ENCODE measurements at regions not wholly inside any gene's neighbourhood (a gene's known extent, or its start where the extent isn't known, plus 50 kb on each side); places are given as distances from the start of the nearest gene placed in this dataset.

DNA sequence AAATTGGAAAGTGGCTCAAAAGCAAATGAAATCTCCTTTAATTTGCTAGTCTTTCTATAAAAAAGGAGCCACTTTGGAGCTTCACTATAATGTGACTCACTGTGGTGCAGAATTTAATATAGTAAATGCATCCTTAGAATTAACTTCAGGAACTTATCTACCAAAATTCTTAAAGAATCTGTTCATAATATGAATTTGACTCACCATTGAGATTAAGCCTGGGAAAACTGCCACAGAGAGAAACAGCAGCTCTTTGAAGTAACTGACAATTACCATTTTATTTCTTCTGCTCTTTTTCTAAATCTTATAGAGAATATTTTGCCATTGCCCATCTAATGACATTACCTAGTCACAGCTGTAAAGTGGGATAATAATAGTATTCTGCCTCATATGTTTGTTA, 211.9 kb upstream of the CDH6 start:
- ATAC-seq: no peak
- no peak for DNase-seq
- intact Hi-C loops (cut with DNase I): no loop called here

DNA sequence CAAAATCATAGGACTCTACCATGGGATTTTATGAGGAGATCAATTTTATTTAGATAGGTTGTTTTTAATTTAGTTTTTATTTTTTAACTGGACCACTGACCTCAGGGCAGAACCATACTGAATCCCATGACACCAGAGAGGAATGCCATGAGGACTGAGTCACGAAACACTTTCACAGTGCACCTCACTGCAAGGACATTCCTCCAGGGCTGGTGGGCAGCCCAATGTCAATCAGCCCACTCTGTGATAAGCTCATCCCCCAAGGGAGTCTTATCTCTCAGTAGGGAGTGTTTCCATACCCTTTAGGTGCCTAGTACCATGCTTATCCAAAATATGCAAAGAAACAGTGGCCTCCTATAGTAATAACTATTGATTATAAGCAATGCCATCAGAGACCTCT, 224.5 kb upstream of the CDH6 start:
- intact Hi-C loops (cut with DNase I): no loop called here
- no peak for DNase-seq
- no peak for ATAC-seq

DNA sequence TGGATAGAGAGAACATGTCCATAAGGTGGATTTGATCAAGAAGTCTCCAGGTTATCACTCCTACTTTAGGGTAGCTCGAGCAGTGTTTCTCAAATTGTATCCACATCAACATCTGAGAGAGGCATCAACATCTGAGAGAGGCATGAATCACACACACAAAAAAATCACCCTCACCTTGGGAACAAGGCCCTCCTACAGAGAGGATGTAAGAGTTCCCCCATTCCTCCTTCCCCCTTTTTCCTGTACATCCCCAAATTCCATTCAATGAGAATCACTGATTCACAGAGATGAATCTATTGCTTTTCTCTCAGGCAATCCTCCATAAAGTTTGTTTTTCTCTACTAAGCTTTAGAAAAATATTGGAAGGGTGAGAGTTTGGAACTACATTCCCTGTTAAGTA, 233.4 kb upstream of the CDH6 start:
- intact Hi-C loops (cut with DNase I): no loop called here
- ATAC-seq (no peak), DNase-seq (no peak)

DNA sequence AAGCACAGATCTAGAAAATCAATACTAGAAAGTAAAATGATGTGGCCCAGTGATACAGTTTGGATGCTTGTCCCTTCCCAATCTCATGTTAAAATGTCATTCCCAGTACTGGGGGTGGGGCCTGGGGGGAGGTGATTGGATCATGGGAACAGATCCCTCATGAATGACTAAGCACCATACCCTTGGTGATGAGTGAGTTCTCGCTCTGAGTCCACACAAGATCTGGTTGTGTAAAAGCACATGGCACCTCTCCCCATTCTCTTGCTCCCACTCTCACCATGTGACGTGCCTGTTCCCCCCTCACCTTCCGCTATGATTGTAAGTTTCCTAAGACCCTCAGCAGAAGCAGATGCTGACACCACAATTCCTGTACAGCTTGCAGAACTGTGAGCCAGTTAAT, 234.2 kb upstream of the CDH6 start:
- DNase-seq (no peak), ATAC-seq (no peak)
- intact Hi-C loops (cut with DNase I): no loop called here

DNA sequence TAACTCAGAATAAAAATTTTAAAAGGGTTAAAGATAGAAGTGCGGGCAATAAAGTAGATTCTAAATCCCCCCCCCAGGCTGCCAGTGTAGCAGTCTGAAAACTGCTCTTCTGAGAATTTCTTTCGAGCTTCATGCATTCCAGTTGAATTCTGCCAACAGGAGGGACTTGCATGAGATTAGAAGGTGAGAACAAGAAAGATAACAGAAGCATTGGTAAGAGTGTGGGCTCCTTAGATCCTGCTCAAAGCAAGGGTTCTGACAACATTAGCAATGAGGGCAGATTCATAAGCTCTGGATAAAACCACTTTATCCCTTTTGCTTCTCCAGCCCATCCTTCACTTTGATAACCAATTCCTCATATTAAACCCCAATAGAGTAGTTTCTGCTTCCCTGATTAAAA, 235.9 kb upstream of the CDH6 start:
- no peak for DNase-seq
- intact Hi-C loops (cut with DNase I): no loop called here
- peak in 1 of 2 donors; percentile 19 for ATAC-seq

DNA sequence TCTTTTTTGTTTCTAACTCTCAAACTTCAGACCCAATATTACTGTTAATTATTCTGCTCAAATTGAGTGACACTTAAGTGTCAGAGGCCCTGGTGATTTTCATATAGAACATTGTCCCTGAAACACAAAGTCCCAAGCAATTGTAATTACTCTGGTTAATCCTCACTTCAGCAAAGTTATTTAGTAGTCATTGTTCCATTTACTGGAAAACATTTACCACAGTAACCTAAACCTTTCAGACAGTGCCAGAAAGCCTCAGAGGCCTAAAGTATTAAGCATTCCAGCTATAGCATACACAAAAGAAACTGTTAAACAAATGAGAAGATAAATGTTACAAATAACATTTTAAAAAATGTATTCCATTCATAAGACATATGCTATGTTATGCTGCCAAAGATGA, 237.2 kb upstream of the CDH6 start:
- ATAC-seq (no peak), DNase-seq (no peak)
- intact Hi-C loops (cut with DNase I): no loop called here

DNA sequence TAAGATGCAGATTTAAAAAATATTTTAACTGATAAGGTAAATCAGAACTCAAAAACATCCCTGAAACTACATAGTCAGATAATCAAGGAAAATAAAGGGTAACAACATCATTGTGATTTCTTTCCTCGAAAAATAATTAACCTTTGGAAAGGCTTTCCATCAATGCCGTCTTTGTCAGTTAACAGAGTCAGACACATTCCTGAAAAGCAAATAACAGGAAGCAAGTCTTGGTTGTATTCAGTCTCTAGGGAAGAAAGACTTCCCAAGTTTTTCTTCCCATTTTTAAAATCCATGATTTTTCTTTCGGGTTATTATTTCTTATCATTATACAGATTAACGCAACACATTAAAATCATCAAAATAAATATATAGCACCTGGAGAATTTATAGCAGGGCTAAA, 256.4 kb upstream of the CDH6 start:
- ATAC-seq: no peak

DNA sequence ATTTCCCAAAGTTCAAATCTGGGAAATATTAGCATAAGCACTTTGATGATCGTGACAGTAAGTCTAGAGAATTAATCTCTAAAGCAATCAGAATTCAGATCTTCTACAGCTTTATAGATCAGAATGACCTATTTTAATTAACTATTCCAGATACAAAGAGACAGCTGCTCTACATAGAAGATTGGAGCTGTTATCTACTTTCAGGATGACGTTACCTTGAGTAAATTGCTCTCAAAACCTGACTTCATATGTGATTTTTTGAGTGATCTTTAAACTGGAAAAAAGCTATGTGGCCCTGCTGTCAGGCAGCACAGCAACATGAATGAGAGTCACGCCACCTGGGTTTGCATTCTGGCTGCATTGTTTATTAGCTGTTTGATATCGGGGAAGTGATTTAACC, 259.9 kb upstream of the CDH6 start:
- ATAC-seq: no peak
- intact Hi-C loops (cut with DNase I): no loop called here
- DNase-seq: no peak

More for the DNA sequence above, 256.4 kb upstream of the CDH6 start:
- intact Hi-C loops (cut with DNase I): no loop called here
- DNase-seq: no peak

DNA sequence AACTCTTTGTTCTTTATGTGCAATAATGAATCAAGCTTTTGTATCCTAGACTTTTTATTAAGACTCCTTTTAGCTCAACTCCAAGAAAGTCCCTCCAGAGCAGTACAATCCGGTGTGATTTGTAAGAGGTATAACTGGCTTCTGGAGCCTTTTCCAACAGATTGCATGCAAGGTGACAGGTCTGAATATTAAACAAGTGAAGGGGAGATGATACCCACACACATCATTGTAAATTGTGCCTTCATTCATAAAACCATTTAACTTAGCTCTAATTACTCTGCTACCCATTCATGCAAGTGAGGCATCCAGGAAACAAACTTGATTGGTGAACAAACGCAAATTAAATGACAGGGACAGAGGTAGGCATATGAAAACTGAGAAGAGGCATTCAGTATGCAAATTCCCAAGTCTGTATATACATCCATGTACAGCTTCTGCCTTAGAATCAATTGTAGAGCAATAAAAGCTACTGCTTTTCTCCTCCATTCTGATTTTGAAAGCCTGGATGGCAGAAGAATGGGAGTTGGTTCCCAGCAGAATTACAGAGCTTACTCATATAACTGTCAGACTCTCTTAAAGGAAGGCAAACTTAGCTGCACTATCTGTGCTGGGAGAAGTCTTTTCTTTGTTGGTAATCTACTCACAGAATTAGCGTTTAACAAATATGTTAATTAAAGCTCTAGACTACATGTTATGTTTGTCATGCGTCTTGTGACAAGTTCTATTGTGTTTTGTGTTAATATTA, 261.0 kb upstream of the CDH6 start:
- intact Hi-C loops (cut with DNase I): no loop called here
- DNase-seq (no peak), ATAC-seq (no peak)

DNA sequence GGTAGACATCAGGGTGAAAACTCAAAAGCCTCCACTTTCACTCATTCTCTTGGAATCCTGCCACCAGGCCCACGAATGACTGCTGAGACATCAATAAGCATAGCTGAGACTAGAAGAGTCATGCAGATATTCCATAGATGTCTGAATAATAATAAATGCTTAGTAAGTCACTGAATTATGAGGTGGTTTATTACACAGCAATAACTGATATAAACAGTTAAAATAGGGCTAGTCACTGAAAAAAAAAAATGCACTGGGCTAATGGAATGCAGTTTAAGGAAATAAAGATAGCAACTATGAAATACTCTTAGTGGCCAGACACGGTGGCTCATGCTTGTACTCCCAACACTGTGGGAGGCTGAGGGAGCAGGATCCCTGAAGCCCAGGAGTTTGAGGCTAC, 262.8 kb upstream of the CDH6 start:
- intact Hi-C loops (cut with DNase I): no loop called here
- no peak for DNase-seq
- ATAC-seq: no peak

DNA sequence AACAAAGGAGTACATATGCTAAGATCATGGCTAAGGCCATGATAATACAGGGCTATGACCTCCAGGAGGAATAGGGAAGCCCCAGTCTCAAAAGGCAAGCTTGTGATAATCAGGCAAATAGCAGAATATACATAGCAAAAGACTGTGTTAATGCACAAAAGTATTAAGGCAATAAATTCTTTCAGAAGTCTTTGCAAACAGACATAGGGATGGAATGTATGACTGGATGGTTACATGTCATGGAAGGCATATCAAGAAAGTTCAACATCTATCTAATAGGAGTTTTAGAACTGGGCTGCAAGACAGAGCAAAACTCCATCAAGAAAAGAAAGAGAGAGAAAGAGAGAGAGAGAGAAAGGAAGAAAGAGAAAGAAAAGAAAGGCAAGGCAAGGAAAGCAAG, 264.5 kb upstream of the CDH6 start:
- intact Hi-C loops (cut with DNase I): no loop called here

DNA sequence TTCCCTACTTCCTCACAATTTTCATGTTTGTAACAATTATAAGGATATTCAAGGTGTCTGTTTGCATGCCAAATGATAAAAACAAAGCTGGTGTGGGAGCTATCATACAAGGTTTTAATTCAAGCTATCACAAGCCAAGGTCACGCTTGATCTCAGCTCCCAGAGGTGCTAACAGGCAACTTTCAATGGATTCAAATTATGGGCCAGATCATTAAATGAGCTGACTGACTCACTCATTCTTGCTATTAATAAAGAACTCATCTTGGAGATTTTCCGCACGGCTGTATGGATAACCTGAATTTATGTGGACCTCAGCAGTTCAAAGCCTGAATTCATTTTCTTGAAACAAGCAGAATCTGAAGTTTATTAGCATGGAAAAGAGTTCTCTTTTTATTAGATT, 267.3 kb upstream of the CDH6 start:
- intact Hi-C loops (cut with DNase I): no loop called here
- ATAC-seq (no peak), DNase-seq (no peak)

More for the DNA sequence above, 264.5 kb upstream of the CDH6 start:
- no peak for ATAC-seq
- no peak for DNase-seq

DNA sequence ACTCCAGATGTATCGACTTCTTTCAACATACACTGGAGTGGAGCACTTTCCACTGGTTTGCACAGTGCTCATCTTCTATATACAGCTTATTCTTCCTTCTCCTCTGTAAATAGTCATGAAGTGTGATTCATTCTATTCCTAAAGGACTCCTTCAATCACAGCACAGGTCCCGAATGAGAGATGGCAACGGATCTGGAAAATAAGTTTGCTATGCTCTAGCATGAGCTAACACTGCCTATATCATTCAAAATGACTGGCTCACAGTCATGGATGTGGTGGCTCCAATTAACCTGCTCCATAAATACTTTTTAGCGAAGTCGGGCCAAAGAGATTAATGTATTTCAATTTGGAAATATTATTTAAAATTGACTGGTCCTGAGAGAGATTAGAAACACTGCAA, 272.1 kb upstream of the CDH6 start:
- DNase-seq (no peak), ATAC-seq (no peak)
- intact Hi-C loops (cut with DNase I): no loop called here

DNA sequence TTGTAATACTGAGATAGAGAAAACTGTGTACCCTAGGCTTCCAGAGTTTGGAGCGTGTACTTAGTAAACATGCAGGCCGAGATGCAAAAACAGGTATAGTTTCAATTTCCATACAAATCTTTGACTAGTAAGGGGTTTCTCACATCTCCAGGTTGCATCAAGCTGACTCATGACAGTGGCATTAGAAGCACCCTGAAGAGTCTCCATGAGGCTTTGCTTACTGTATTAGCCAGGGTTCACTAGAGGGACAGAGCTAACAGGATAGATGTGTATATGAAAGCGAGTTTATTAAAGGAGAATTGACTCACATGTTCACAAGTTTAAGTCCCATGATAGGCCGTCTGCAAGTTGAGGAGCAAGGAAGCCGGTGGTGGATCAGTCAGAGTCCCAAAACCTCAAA, 275.3 kb upstream of the CDH6 start:
- intact Hi-C loops (cut with DNase I): no loop called here
- DNase-seq (no peak), ATAC-seq (no peak)

DNA sequence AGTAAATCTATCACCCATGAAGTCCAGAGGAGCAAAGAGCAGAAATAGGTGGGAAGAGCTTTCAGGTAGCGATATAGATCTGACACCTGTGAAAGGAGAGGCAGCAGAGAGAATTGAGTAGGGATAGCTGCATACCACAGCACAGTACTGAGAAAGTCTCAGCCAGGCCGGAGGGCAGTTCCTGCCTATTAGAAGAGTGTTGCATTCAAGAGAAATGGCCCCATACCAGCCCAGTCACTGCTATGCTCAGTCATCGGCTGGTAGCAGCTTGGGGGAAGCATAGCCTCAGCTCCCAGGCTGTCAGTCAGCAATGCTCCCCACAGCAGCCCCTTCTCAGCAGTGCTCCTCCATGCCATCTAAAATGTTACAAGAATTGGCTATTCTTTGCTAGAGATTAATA, 285.1 kb upstream of the CDH6 start:
- intact Hi-C loops (cut with DNase I): no loop called here
- no peak for ATAC-seq
- DNase-seq: no peak

DNA sequence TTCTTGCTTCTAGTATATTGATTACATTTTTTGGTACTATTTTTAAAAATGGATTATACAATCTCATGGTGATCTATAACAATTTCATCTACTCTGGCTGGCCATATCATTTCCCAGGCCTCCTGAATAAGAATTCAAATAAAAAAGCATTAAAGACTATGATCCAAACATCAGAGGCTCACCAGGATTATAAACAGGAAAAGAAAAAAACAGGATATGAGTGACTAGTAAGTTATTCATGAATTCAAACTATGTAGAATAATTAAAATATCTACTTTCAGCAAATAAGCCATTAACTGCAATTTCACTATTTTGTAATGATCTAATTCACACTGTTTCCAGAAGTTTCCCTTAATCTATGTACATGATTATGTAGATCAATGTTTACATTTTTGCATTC, 293.1 kb upstream of the CDH6 start:
- DNase-seq (no peak), ATAC-seq (no peak)
- intact Hi-C loops (cut with DNase I): no loop called here

DNA sequence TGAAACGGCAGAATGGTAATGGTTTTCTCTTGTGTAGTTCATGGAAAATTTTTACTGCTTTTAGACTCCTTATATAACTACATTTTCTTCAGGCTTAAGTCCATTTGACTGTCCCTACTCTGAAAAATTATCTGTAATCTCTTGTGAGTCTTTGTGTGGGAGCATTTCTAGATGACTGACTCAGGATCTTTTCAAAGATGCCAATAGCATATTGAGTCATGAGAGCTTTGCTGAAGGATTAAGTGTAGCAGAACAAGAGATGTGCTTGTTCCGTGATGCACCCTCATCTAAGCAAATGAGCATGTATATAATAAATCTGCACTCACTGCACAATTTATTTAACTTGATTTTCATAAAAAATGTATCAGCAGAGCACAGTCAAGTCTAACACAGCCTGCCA, 298.7 kb upstream of the CDH6 start:
- no peak for DNase-seq
- intact Hi-C loops (cut with DNase I): no loop called here
- no peak for ATAC-seq

DNA sequence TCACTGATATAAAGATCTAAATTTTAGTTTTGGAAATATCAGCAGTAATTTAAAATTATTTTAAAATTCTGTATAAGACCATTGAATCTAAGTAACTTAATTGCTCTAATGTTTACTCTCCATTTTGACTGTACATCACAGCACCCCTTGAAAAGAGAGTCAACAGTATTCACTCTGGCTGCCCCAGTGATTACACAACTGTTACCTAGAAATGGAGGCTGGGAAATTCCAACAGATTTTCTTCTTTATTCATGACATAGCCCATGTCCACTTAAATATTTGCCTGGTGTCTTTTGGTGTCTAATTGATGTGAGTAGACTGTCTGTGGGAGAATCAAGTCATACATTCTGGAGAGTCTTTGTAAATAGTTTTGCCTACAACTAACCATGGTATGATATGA, 301.8 kb upstream of the CDH6 start:
- intact Hi-C loops (cut with DNase I): no loop called here
- ATAC-seq (no peak), DNase-seq (no peak)

DNA sequence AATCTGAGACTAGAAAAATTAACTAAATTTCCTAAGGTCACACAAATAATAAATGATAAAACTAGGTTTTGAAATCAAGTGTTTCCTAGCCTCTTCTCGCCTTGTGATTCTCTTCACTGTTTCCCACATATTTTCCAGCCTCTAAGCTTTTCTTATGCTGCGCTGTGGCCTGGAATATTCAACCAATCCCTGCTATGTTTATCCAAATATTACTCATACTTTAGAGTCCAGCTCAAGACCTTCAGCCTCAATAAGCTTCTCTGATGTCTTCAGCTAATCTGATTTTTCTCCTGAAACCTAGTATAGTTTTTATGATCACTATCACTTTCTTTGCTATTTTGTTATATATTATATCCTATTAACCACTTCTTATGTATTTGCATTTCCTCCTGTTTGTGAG, 303.1 kb upstream of the CDH6 start:
- intact Hi-C loops (cut with DNase I): no loop called here
- DNase-seq: no peak
- no peak for ATAC-seq

DNA sequence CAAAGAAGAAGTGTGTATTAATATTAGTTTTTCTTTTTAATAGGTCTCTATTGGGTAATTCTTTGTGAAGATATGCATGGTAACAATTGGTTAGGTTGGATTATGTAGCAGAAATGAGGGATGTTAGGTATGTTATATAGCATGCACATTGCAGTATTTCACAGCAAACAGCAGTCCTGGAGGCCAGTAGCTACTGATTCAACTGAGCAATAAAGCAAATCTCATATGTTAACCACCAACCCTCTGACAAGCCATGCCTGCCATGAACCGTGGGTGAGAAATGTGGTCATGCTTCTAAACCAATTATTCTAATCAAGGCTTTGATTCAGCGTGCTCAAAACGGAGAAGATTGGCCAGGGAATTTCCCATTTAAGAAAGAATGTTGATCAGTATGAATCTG, 313.0 kb upstream of the CDH6 start:
- DNase-seq (no peak), ATAC-seq (no peak)
- intact Hi-C loops (cut with DNase I): no loop called here

DNA sequence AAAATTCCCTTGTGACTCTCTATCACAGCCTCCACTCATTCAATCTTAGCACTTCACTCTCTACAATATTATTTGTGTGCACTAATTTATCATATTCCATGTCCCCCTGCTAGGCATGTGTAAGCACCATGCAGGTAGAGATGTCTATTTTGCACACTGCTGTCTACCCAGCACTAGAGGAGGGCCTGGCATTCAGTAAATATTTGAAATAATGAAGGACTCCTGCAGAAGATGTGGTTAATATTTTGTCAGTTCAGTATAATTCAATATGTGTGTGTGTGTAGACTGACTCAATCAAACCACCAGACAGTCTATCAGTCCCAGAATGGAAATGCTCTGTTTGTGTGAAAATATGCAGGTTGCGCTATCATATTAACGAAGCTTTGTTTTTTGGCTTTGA, 313.6 kb upstream of the CDH6 start:
- DNase-seq (no peak), ATAC-seq (no peak)
- intact Hi-C loops (cut with DNase I): no loop called here

DNA sequence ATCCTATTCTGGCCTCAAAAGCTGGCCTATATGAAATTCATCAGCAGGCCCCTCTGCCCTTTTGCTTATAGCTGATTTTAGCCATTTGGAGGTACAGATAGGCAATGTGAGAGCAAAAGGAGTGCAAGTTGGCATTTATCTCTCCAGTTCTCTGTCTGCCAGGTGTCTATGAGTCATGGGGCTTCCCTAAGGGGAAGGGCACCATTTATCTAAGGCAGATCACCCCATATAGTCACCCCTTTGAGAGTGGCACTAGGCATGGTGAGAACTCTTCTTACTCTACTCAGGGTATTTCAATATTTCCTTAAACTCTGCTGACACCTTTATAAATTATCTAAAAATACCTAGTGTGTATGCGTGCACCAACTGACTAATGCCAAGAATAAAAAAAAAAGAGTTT, 314.7 kb upstream of the CDH6 start:
- intact Hi-C loops (cut with DNase I): no loop called here
- DNase-seq (no peak), ATAC-seq (peak in 1 of 2 donors; percentile 18)

Data from left cardiac atrium (tissue), 4 donors.